ENCODE measurements at regions not wholly inside any gene's neighbourhood (a gene's known extent, or its start where the extent isn't known, plus 50 kb on each side); places are given as distances from the start of the nearest gene placed in this dataset.

GRCh38 chr9:78510035-78510434 is 213.1 kb downstream of the PSAT1 start:
- TF ChIP-seq FOS (IDR thresholded peaks at IDR 0.05; ENCODE audit: borderline replicate concordance, insufficient read depth, low read length) = no peak
- no peak for TF ChIP-seq CTCF (IDR thresholded peaks at IDR 0.05; ENCODE audit: extremely low read depth in 1 of 2, insufficient read depth in 1 of 2, low read depth in 1 of 2, low read length in 2 of 2)
- TF ChIP-seq POLR2AphosphoS5 (IDR thresholded peaks at IDR 0.05; ENCODE audit: insufficient read depth, low read depth, low read length) = no peak
- TF ChIP-seq EZH2 (IDR thresholded peaks at IDR 0.05; ENCODE audit: borderline replicate concordance, low read depth, low read length, severe bottlenecking) = no peak
- no peak for TF ChIP-seq JUN (IDR thresholded peaks at IDR 0.05; ENCODE audit: borderline replicate concordance, insufficient read depth, insufficient read length, low read depth)
- no peak for TF ChIP-seq POLR2A (IDR thresholded peaks at IDR 0.05; ENCODE audit: low read depth, low read length)
- no peak for TF ChIP-seq MAX (IDR thresholded peaks at IDR 0.05; ENCODE audit: insufficient read depth, insufficient read length)
- TF ChIP-seq MYC (IDR thresholded peaks at IDR 0.05; ENCODE audit: low read depth, low read length) = no peak
- TF ChIP-seq GATA2 (IDR thresholded peaks at IDR 0.05; ENCODE audit: insufficient read depth, insufficient read length, low read depth, low read length) = no peak
